Neural cell (in vitro differentiated cells): ENCODE measurements at regions not wholly inside any gene's neighbourhood (a gene's known extent, or its start where the extent isn't known, plus 50 kb on each side); places are given as distances from the start of the nearest gene placed in this dataset.

Experiments
- CTCF ChIP-seq: fragments of 450-650 bp; IDR thresholded peaks from 2 replicates; pipeline ENCODE4 v1.5.1; 2014; ENCODE audit warnings: antibody characterized with exemption, mild to moderate bottlenecking, moderate library complexity; ENCODE audit not compliant: poor library complexity, severe bottlenecking
- EP300 ChIP-seq: fragments of 450-650 bp; conservative IDR thresholded peaks from 2 replicates; pipeline ENCODE4 v1.6.1; 2014; ENCODE audit warnings: antibody characterized with exemption, mild to moderate bottlenecking, moderate library complexity; ENCODE audit not compliant: poor library complexity, severe bottlenecking
- EZH2 ChIP-seq: fragments of 200-600, 300-800 bp; shearing (Covaris generic), sonication (generic); IDR thresholded peaks from 2 replicates; pipeline ENCODE4 v1.6.1; 2014; ENCODE audit warnings: antibody characterized with exemption, low read length, borderline replicate concordance, mild to moderate bottlenecking; ENCODE audit not compliant: insufficient read depth, poor library complexity, severe bottlenecking
- POLR2AphosphoS5 ChIP-seq: IDR thresholded peaks from 2 replicates; pipeline ENCODE4 v1.6.1; 2012
- RAD21 ChIP-seq: fragments of 450-650 bp; conservative IDR thresholded peaks from 2 replicates; pipeline ENCODE4 v1.6.1; 2014; ENCODE audit warnings: antibody characterized with exemption, mild to moderate bottlenecking, moderate library complexity
- REST ChIP-seq: IDR thresholded peaks from 2 replicates; pipeline ENCODE4 v1.6.1; 2012; ENCODE audit warnings: borderline replicate concordance
- SMC3 ChIP-seq: fragments of 450-650 bp; conservative IDR thresholded peaks from 2 replicates; pipeline ENCODE4 v1.6.1; 2014; ENCODE audit warnings: antibody characterized with exemption, mild to moderate bottlenecking, moderate library complexity; ENCODE audit not compliant: poor library complexity
- TAF1 ChIP-seq: IDR thresholded peaks from 2 replicates; pipeline ENCODE4 v1.6.1; 2012; ENCODE audit warnings: low read depth

GRCh38 chr1:4058122-4058521 lies 158.1 kb upstream of the C1orf174 start:
- TF ChIP-seq CTCF = no peak
- TF ChIP-seq REST = no peak
- no peak for TF ChIP-seq SMC3
- TF ChIP-seq POLR2AphosphoS5 = no peak
- no peak for TF ChIP-seq EZH2
- no peak for TF ChIP-seq RAD21
- TF ChIP-seq EP300 = no peak
- TF ChIP-seq TAF1 = no peak
